Aorta (tissue), 5 donors: ENCODE measurements at regions not wholly inside any gene's neighbourhood (a gene's known extent, or its start where the extent isn't known, plus 50 kb on each side); places are given as distances from the start of the nearest gene placed in this dataset.

Experiments used
- ATAC-seq: fragments of 200-7000 bp; cut with Tn5 transposase; one replicate; pipeline ENCODE4 v1.9.1; 2022; ENCODE audit warnings: moderate library complexity; ENCODE audit not compliant: low FRiP score
- DNase-seq, 2 donors: peaks; one replicate each; pipeline ENCODE4 v3.0.0-alpha.2; 2020
- H3K27ac ChIP-seq, 2 donors: one replicate each; pipeline ENCODE4 v1.5.1; 2013; ENCODE audit warnings: low read length in 2 of 2, mild to moderate bottlenecking in 2 of 2, moderate library complexity in 2 of 2, control low read depth in 1 of 2, inconsistent platforms in 1 of 2, low read depth in 1 of 2
- H3K27me3 ChIP-seq, 2 donors: one replicate each; pipeline ENCODE4 v1.6.1; 2013; ENCODE audit warnings: control low read depth in 1 of 2, low read length in 1 of 2, mild to moderate bottlenecking in 1 of 2, moderate library complexity in 1 of 2; ENCODE audit not compliant: insufficient read depth in 2 of 2, control insufficient read depth in 1 of 2
- H3K36me3 ChIP-seq, 2 donors: one replicate each; pipeline ENCODE4 v1.6.1; 2013; ENCODE audit warnings: control low read depth in 1 of 2, low read length in 1 of 2, mild to moderate bottlenecking in 1 of 2; ENCODE audit not compliant: insufficient read depth in 2 of 2, control insufficient read depth in 1 of 2
- H3K4me1 ChIP-seq, 2 donors: one replicate each; pipeline ENCODE4 v1.6.1; 2013; ENCODE audit warnings: low read length in 2 of 2, control low read depth in 1 of 2, mild to moderate bottlenecking in 1 of 2, moderate library complexity in 1 of 2; ENCODE audit not compliant: insufficient read depth in 2 of 2, control insufficient read depth in 1 of 2
- H3K4me3 ChIP-seq, 2 donors: one replicate each; pipeline ENCODE4 v1.5.1; 2013; ENCODE audit warnings: low read length in 2 of 2, control low read depth in 1 of 2, mild to moderate bottlenecking in 1 of 2
- H3K9me3 ChIP-seq: one replicate; pipeline ENCODE4 v1.6.1; 2013; ENCODE audit warnings: mild to moderate bottlenecking, low read length; ENCODE audit not compliant: control insufficient read depth
- WGBS, 2 donors: extraction: QIAGEN DNeasy Blood & Tissue Kit; methylation state at CpG; one replicate each; pipeline ENCODE4 v1.1.7; 2013; 5-methylcytosine and 5-hydroxymethylcytosine counted together
- intact Hi-C, 2 donors: fragments of 100-400 bp; cut with DNase I; formaldehyde crosslinking; loops; one replicate each; pipeline versions ENCODE4 v1.14.2 to v1.15.0; 2022
- donor health status: healthy with polysubstance abuse.
- donor health status: Bipolar disorder and iron deficiency.
- donor health status: DM: no; HTN: no; CAD: no.
- donor health status: DM: no; HTN: no; CAD: no.
- donor health status: DM: yes; HTN: yes; CAD: no.

- DNase-seq = no peak
- no peaks in the 10 kb centered on the region for H3K36me3 ChIP-seq
- H3K4me3 ChIP-seq = no peak overlapping the region
- no peaks in the 10 kb centered on the region for H3K27me3 ChIP-seq
- intact Hi-C loops = no loop called here
- peaks cover 0 to 3% of the 10 kb centered on the region in 2 donors for H3K4me1 ChIP-seq
- 94 to 96% methylated on average over 4 of the region's 4 CpGs for WGBS, 2 donors
- H3K27ac ChIP-seq = no peak overlapping the region
- no peak for ATAC-seq
- peaks cover 4% of the 10 kb centered on the region for H3K9me3 ChIP-seq
Measured at GRCh38 chr16:13426736-13427135, 493.2 kb upstream of the ERCC4 start.

- ATAC-seq (no peak), DNase-seq (no peak)
- H3K4me3 ChIP-seq = no peak overlapping the region
- 76 to 78% methylated on average over 3 of the region's 3 CpGs for WGBS, 2 donors
- H3K4me1 ChIP-seq = peaks cover 0 to 3% of the 10 kb centered on the region in 2 donors
- H3K27me3 ChIP-seq = no peaks in the 10 kb centered on the region
- H3K36me3 ChIP-seq = no peaks in the 10 kb centered on the region
- no peak overlapping the region for H3K27ac ChIP-seq
- intact Hi-C loops = no loop called here
- peaks cover 4% of the 10 kb centered on the region for H3K9me3 ChIP-seq
Measured at GRCh38 chr16:13427943-13428342, 492.0 kb upstream of the ERCC4 start.

- H3K9me3 ChIP-seq = no peaks in the 10 kb centered on the region
- WGBS, 2 donors = 45 to 57% methylated on average over 1 of the region's 1 CpG
Measured at GRCh38 chr16:13429416-13429815, 490.5 kb upstream of the ERCC4 start.

GRCh38 chr16:13435415-13435814 lies 484.5 kb upstream of the ERCC4 start:
- no peaks in the 10 kb centered on the region for H3K27me3 ChIP-seq
- no peaks in the 10 kb centered on the region for H3K36me3 ChIP-seq
- no peak for DNase-seq
- H3K4me1 ChIP-seq = no peaks in the 10 kb centered on the region
- intact Hi-C loops = no loop called here
- no peak overlapping the region for H3K27ac ChIP-seq
- ATAC-seq = no peak
- no peak overlapping the region for H3K4me3 ChIP-seq
- no peaks in the 10 kb centered on the region for H3K9me3 ChIP-seq
- WGBS, 2 donors = 73 to 75% methylated on average over 1 of the region's 1 CpG

More at GRCh38 chr16:13429416-13429815, 490.5 kb upstream of the ERCC4 start:
- peaks cover 0 to 3% of the 10 kb centered on the region in 2 donors for H3K4me1 ChIP-seq
- intact Hi-C loops = no loop called here
- H3K27me3 ChIP-seq = no peaks in the 10 kb centered on the region
- ATAC-seq (no peak), DNase-seq (no peak)
- no peaks in the 10 kb centered on the region for H3K36me3 ChIP-seq
- H3K4me3 ChIP-seq = no peak overlapping the region
- no peak overlapping the region for H3K27ac ChIP-seq

- DNase-seq (no peak), ATAC-seq (no peak)
- H3K36me3 ChIP-seq = no peaks in the 10 kb centered on the region
- no peak overlapping the region for H3K27ac ChIP-seq
- no peaks in the 10 kb centered on the region for H3K9me3 ChIP-seq
- intact Hi-C loops = no loop called here
- H3K4me1 ChIP-seq = no peaks in the 10 kb centered on the region
- H3K27me3 ChIP-seq = no peaks in the 10 kb centered on the region
- no peak overlapping the region for H3K4me3 ChIP-seq
- WGBS, 2 donors = 83 to 90% methylated on average over 3 of the region's 3 CpGs
Measured at GRCh38 chr16:13435873-13436474, 484.0 kb upstream of the ERCC4 start.

- no peak overlapping the region for H3K27ac ChIP-seq
- H3K9me3 ChIP-seq = no peaks in the 10 kb centered on the region
- no peaks in the 10 kb centered on the region for H3K4me1 ChIP-seq
- no peaks in the 10 kb centered on the region for H3K27me3 ChIP-seq
- 80 to 86% methylated on average over 8 of the region's 8 CpGs for WGBS, 2 donors
- no peaks in the 10 kb centered on the region for H3K36me3 ChIP-seq
- DNase-seq (no peak), ATAC-seq (no peak)
- H3K4me3 ChIP-seq = no peak overlapping the region
- intact Hi-C loops = no loop called here
Measured at GRCh38 chr16:13436641-13437412, 483.1 kb upstream of the ERCC4 start.

GRCh38 chr16:13437413-13437795 lies 482.6 kb upstream of the ERCC4 start:
- ATAC-seq (no peak), DNase-seq (no peak)
- Histone ChIP-seq H3K9me3 (no peaks in the 10 kb centered on the region), H3K27ac (no peak overlapping the region), H3K27me3 (no peaks in the 10 kb centered on the region), H3K4me3 (no peak overlapping the region), H3K4me1 (no peaks in the 10 kb centered on the region), H3K36me3 (no peaks in the 10 kb centered on the region)
- intact Hi-C loops = no loop called here
- WGBS, 2 donors = 73 to 76% methylated on average over 5 of the region's 5 CpGs

- no peaks in the 10 kb centered on the region for H3K4me1 ChIP-seq
- no peaks in the 10 kb centered on the region for H3K36me3 ChIP-seq
- H3K27ac ChIP-seq = no peak overlapping the region
- no peak overlapping the region for H3K4me3 ChIP-seq
- no peaks in the 10 kb centered on the region for H3K27me3 ChIP-seq
- no peaks in the 10 kb centered on the region for H3K9me3 ChIP-seq
- ATAC-seq = no peak
- no peak for DNase-seq
- intact Hi-C loops = no loop called here
- WGBS, 2 donors = 82 to 89% methylated on average over 6 of the region's 6 CpGs
Measured at GRCh38 chr16:13438064-13438463, 481.9 kb upstream of the ERCC4 start.

GRCh38 chr16:13439766-13440165 lies 480.2 kb upstream of the ERCC4 start:
- Histone ChIP-seq H3K27me3 (no peaks in the 10 kb centered on the region), H3K9me3 (no peaks in the 10 kb centered on the region), H3K4me1 (no peaks in the 10 kb centered on the region), H3K27ac (no peak overlapping the region), H3K36me3 (no peaks in the 10 kb centered on the region), H3K4me3 (no peak overlapping the region)
- ATAC-seq (no peak), DNase-seq (no peak)
- 81 to 83% methylated on average over 9 of the region's 9 CpGs for WGBS, 2 donors
- intact Hi-C loops = no loop called here
